ENCODE measurements at regions not wholly inside any gene's neighbourhood (a gene's known extent, or its start where the extent isn't known, plus 50 kb on each side); places are given as distances from the start of the nearest gene placed in this dataset.

DNA sequence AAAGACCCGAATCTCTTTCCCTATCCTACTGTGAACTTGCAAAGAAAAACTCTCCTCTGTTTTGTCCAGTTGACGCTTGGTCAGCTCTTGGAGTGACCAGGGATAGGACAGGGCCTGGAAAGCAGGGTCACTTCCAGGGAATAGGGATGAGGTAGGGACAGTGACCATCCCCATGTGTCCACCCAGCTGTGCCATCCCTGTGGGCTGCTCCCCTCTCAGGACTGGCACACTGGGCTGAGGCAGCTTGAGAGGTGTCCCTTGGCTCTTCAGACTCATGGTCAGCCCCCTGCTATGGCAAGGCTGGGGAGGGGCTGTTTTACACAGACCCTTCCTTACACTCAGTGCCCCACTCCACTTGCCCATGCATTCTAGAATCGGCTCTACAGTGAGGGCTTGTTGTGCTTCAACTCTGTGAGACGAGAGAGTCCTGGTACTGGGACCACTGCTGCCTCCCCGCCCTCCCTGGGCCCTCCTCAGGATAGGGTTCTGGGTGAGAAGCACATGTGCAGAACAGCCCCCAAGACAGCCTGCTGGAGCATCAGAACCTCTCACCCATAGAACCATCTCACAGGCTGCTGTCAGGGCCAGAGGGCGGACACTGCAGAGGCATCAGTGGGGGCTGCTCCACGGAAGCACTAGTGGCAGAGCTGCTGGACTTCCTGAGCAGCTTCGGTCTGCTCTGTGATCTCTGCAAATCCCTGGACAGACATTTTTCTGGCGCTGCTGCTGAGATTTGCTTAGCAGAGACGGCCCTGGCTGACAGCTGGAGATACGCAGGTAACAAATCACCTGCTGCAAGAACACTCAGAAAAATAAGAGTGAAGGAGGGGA is 202.8 kb upstream of the CXCL12 start (continued):
- TF ChIP-seq, protein P1, sequence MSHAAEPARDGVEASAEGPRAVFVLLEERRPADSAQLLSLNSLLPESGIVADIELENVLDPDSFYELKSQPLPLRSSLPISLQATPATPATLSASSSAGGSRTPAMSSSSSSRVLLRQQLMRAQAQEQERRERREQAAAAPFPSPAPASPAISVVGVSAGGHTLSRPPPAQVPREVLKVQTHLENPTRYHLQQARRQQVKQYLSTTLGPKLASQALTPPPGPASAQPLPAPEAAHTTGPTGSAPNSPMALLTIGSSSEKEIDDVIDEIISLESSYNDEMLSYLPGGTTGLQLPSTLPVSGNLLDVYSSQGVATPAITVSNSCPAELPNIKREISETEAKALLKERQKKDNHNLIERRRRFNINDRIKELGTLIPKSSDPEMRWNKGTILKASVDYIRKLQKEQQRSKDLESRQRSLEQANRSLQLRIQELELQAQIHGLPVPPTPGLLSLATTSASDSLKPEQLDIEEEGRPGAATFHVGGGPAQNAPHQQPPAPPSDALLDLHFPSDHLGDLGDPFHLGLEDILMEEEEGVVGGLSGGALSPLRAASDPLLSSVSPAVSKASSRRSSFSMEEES (CRISPR knock-in tag; IDR thresholded peaks at IDR 0.05), result no peak
- TF ChIP-seq MXD1 (CRISPR knock-in tag; IDR thresholded peaks at IDR 0.05; ENCODE audit: borderline replicate concordance, poor library complexity, severe bottlenecking), result no peak
- no peak for TF ChIP-seq POLR2B (IDR thresholded peaks at IDR 0.05; ENCODE audit: low read depth, partially characterized antibody)
- TF ChIP-seq SUPT5H (IDR thresholded peaks at IDR 0.05), result no peak
- TF ChIP-seq HNRNPH1 (optimal IDR thresholded peaks at IDR 0.05; ENCODE audit: low read depth, low read length), result no peak
- no peak for TF ChIP-seq NFATC3 (IDR thresholded peaks at IDR 0.05)
- no peak for TF ChIP-seq KLF6 (CRISPR knock-in tag; IDR thresholded peaks at IDR 0.05; ENCODE audit: borderline replicate concordance)

Data from K562 (cell line).